22Rv1 (cell line): ENCODE measurements at regions not wholly inside any gene's neighbourhood (a gene's known extent, or its start where the extent isn't known, plus 50 kb on each side); places are given as distances from the start of the nearest gene placed in this dataset.

ENCODE experiments used
- H3K27ac ChIP-seq: fragments of 450-650 bp; 2 replicates; pipeline ENCODE4 v1.5.1; 2017
- ZFX ChIP-seq: fragments of 450-650 bp; IDR thresholded peaks from 2 replicates; pipeline ENCODE4 v1.6.1; 2017; ENCODE audit warnings: antibody characterized with exemption, borderline replicate concordance
- TF ChIP-seq, protein P1 (sequence below): fragments of 450-650 bp; IDR thresholded peaks from 2 replicates; pipeline ENCODE4 v1.5.1; 2017; ENCODE audit warnings: mild to moderate bottlenecking

DNA sequence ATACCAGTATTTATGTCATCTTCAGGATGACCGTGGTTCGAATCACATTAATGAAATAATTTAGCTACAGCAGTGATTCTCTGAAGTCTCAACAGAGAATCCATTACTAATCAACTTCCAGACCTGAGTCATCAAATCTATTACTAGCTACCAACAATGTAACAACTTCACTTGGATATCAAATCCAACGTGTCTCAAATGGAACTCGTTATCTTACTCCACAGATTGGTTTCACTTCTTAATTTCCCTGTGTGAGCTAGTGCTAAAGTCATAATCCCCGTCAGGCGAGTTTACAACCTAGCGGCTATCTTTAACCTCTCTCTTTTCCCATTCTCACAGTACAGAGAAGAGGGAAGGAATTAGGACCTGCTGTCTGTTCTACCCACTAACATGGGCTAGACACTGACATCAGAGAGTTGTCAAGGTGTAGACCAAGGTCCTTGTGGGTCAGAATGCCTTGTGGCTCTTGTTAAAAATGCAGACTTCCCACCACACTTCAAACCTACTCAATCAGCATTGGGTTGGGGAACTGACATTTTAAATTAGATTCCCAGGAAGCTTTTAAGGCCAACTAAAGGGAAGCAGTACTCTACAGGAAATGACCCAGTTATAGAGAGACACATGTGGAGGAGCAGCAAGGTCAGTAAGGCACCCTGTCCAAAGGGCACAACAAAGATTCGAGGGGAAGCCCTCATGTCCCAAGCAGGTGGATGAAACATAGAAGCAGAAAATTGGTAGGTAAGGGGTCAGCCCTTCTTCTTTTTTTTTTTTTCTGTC lies 57.3 kb upstream of the GSAP start:
- no peak overlapping the region for H3K27ac ChIP-seq
- TF ChIP-seq, protein P1, sequence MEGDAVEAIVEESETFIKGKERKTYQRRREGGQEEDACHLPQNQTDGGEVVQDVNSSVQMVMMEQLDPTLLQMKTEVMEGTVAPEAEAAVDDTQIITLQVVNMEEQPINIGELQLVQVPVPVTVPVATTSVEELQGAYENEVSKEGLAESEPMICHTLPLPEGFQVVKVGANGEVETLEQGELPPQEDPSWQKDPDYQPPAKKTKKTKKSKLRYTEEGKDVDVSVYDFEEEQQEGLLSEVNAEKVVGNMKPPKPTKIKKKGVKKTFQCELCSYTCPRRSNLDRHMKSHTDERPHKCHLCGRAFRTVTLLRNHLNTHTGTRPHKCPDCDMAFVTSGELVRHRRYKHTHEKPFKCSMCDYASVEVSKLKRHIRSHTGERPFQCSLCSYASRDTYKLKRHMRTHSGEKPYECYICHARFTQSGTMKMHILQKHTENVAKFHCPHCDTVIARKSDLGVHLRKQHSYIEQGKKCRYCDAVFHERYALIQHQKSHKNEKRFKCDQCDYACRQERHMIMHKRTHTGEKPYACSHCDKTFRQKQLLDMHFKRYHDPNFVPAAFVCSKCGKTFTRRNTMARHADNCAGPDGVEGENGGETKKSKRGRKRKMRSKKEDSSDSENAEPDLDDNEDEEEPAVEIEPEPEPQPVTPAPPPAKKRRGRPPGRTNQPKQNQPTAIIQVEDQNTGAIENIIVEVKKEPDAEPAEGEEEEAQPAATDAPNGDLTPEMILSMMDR: no peak
- TF ChIP-seq ZFX: no peak

GRCh38 chr7:77469927-77470326 lies 53.8 kb upstream of the GSAP start:
- TF ChIP-seq, protein P1: no peak
- no peak for TF ChIP-seq ZFX
- H3K27ac ChIP-seq: no peak overlapping the region

DNA sequence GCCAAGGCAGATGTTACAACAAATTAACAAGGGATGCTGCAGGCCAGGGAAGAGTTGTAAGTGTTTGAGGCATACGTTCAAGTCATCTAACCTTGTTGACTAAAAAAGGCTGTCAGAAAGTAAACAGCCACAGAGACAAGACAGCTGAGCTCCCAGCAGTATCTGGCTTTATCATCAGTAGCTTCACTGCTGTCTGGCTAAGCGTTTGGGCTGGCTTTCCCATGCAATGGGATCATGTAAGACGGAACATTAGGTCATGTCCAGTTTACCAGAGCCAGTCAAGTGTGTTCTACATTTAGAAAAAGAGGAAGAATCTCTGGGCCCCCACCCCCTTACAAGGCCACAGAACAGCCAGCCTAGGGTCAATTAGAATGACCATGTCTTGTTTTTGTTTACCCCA lies 51.3 kb upstream of the GSAP start:
- no peak overlapping the region for H3K27ac ChIP-seq
- no peak for TF ChIP-seq ZFX
- TF ChIP-seq, protein P1: no peak

DNA sequence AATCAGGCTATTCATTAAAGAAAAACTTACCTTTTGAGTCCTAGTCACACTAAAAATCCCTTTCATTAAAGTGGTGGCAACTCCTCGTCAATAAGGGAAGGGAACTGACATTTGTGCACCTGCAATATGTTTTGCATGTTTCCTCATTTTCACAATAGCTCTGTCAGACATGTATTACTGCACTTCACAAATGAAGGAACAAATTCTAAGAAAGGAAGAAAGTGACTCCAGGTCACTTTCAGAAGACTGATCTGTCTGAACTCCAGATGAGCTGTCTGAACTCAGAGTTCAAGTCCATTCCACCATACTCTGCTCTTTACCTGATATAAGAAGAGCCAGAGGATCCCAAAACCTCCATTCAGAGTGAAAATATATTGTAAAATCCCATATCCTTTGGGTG lies 50.3 kb upstream of the GSAP start:
- no peak overlapping the region for H3K27ac ChIP-seq
- TF ChIP-seq, protein P1: no peak
- TF ChIP-seq ZFX: no peak
